Pancreas (tissue), 10 donors: ENCODE measurements at regions not wholly inside any gene's neighbourhood (a gene's known extent, or its start where the extent isn't known, plus 50 kb on each side); places are given as distances from the start of the nearest gene placed in this dataset.
A peak's percentile ranks its signal among the peaks of the same experiment; 100 is the strongest.

Experiments used
- ATAC-seq, 4 donors: fragments of 200-7000 bp; cut with Tn5 transposase; one replicate each; pipeline versions ENCODE4 v1.8.0 to v1.9.1; 2020; ENCODE audit warnings: mild to moderate bottlenecking in 4 of 4, moderate library complexity in 4 of 4
- DNase-seq, 6 donors: peaks; one replicate each; pipeline ENCODE4 v3.0.0-alpha.2; 2020
- FAIRE-seq: peaks from 2 replicates; lab custom pipeline; 2012; peaks lifted over from hg19 to GRCh38; lab: Jason Lieb, UNC
- H3K27ac ChIP-seq, 4 donors: fragments of 200-600 bp; sonication (generic); 1 replicate in 3 of 4; 2 replicates in 1 of 4; pipeline versions ENCODE4 v1.5.0 to v1.8.0; 2020
- H3K27me3 ChIP-seq, 4 donors: fragments of 200-600 bp; one replicate each; pipeline ENCODE4 v1.8.0; 2021
- H3K36me3 ChIP-seq, 3 donors: fragments of 200-600 bp; sonication (generic) in 1 of 3; one replicate each; pipeline versions ENCODE4 v1.5.0 to v1.8.0; 2020 to 2021
- H3K4me1 ChIP-seq, 3 donors: fragments of 200-600 bp; one replicate each; pipeline ENCODE4 v1.8.0; 2021
- H3K4me3 ChIP-seq, 4 donors: fragments of 200-600 bp; sonication (generic) in 2 of 4; one replicate each; pipeline versions ENCODE4 v1.5.0 to v1.8.0; 2020 to 2021
- H3K9me3 ChIP-seq, 4 donors: fragments of 200-600 bp; one replicate each; pipeline ENCODE4 v1.8.0; 2021
- CTCF ChIP-seq, 4 donors: fragments of 200-600 bp; sonication (generic) in 3 of 4; IDR thresholded peaks; one replicate each; pipeline versions ENCODE4 v1.5.0 to v1.8.0; 2021; ENCODE audit warnings: antibody characterized with exemption in 4 of 4
- WGBS, 2 donors: extraction: QIAGEN DNeasy Blood & Tissue Kit; methylation state at CpG; one replicate each; pipeline ENCODE4 v1.1.7; 2013; 5-methylcytosine and 5-hydroxymethylcytosine counted together
- intact Hi-C, 3 donors: fragments of 100-400 bp; cut with DNase I; formaldehyde crosslinking; loops; one replicate each; pipeline versions ENCODE4 v1.11.1 to v1.14.2; 2022
- donor health status: healthy with polysubstance abuse.
- donor health status: DM: no; HTN: no; CAD: no; lungs with moderate emphysema.
- donor health status: DM: no; HTN: no; CAD: no.
- donor health status: control.
- donor health status: control.
- donor health status: Bipolar disorder and iron deficiency.
- donor health status: DM: yes; HTN: yes; CAD: no.
- donor health status: DM: no; HTN: no; CAD: no.
- donor health status: DM: no; HTN: no; CAD: no.
- donor health status: DM: yes; HTN: yes; CAD: no.

- 78% methylated on average over 2 of the region's 2 CpGs for WGBS, 2 donors
- Histone ChIP-seq H3K27ac (no peak overlapping the region), H3K9me3 (no peaks in the 10 kb centered on the region), H3K4me3 (no peak overlapping the region), H3K4me1 (peaks cover 7 to 10% (median 7%) of the 10 kb centered on the region in 3 donors), H3K36me3 (no peaks in the 10 kb centered on the region), H3K27me3 (no peaks in the 10 kb centered on the region)
- ATAC-seq (no peak), DNase-seq (no peak), FAIRE-seq (no peak)
- TF ChIP-seq CTCF (IDR thresholded peaks at IDR 0.05), result no peak
- intact Hi-C loops, result no loop called here
These were observed 840.9 kb downstream of the LTN1 start for GRCh38 chr21:28151758-28152157.

GRCh38 chr21:28150778-28151177, 841.9 kb downstream of the LTN1 start:
- WGBS, 2 donors, result 90 to 97% methylated on average over 2 of the region's 2 CpGs
- no peak for ATAC-seq
- Histone ChIP-seq H3K27ac (no peak overlapping the region), H3K4me1 (peaks cover 7 to 10% (median 7%) of the 10 kb centered on the region in 3 donors), H3K9me3 (no peaks in the 10 kb centered on the region), H3K36me3 (no peaks in the 10 kb centered on the region), H3K4me3 (no peak overlapping the region), H3K27me3 (no peaks in the 10 kb centered on the region)
- FAIRE-seq, result no peak
- no peak for DNase-seq
- intact Hi-C loops, result no loop called here
- TF ChIP-seq CTCF (IDR thresholded peaks at IDR 0.05), result no peak

DNA sequence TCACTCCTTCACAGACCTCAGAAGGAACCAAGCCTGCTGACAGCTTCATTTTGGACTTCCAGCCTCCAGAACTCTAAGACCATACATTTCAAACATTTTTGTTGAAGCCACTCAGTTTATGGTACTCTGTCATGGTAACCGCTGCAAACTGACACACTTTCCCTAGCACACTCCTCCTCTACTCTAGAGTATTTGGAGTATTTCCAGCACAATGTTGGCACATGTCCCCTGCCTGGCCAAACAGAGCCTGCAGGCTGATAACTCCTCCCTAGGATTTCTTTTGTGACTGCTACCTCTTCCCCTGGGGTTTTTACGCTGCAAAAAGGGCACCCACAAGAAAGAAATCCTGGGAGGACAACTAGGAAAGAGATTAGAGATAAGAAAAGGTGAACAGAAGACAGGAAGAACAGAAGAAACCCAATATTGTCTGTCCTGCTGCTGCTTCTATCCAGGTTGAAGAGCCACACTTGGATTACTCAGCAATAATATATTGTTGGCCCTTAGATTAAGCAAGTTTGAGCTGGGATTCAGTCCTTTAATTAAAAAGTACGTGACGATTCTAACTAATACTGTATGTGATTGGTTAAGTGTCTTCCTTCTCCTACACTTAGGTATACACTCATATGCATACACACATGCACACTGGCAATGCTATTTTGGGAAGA, 844.1 kb downstream of the LTN1 start:
- Histone ChIP-seq H3K9me3 (no peaks in the 10 kb centered on the region), H3K4me3 (no peak overlapping the region), H3K27ac (no peak overlapping the region), H3K27me3 (no peaks in the 10 kb centered on the region), H3K4me1 (peaks cover 7 to 10% (median 7%) of the 10 kb centered on the region in 3 donors), H3K36me3 (no peaks in the 10 kb centered on the region)
- peak; percentile 89 to 97 (median 94) for ATAC-seq
- TF ChIP-seq CTCF (IDR thresholded peaks at IDR 0.05), result no peak
- no peak for FAIRE-seq
- intact Hi-C loops, result no loop called here
- 31 to 33% methylated on average over 4 of the region's 4 CpGs for WGBS, 2 donors
- DNase-seq, result peak in 4 of 6 donors; percentile 33 to 52 (median 44)

- H3K9me3 ChIP-seq, result no peaks in the 10 kb centered on the region
These were observed 848.0 kb downstream of the LTN1 start for GRCh38 chr21:28144653-28145052.

More at GRCh38 chr21:28144653-28145052, 848.0 kb downstream of the LTN1 start:
- Histone ChIP-seq H3K4me3 (no peak overlapping the region), H3K4me1 (peaks cover 7 to 10% (median 7%) of the 10 kb centered on the region in 3 donors), H3K27me3 (no peaks in the 10 kb centered on the region), H3K36me3 (no peaks in the 10 kb centered on the region), H3K27ac (no peak overlapping the region)
- FAIRE-seq, result no peak
- no peak for DNase-seq
- 92 to 97% methylated on average over 4 of the region's 4 CpGs for WGBS, 2 donors
- intact Hi-C loops, result no loop called here
- ATAC-seq, result no peak
- no peak for TF ChIP-seq CTCF (IDR thresholded peaks at IDR 0.05)
